ENCODE measurements at regions not wholly inside any gene's neighbourhood (a gene's known extent, or its start where the extent isn't known, plus 50 kb on each side); places are given as distances from the start of the nearest gene placed in this dataset.

- Histone ChIP-seq H3K4me3 (no peak overlapping the region), H3K36me3 (no peaks in the 10 kb centered on the region), H3K4me1 (no peaks in the 10 kb centered on the region), H3K9me3 (peaks cover 0 to 16% (median 0%) of the 10 kb centered on the region in 12 donors), H3K27ac (no peak overlapping the region), H3K27me3 (no peaks in the 10 kb centered on the region)
- intact Hi-C loops (cut with DNase I): no loop called here
- TF ChIP-seq POLR2A (IDR thresholded peaks at IDR 0.05) (no peak), CTCF (IDR thresholded peaks at IDR 0.05) (no peak)
- DNase-seq (no peak), ATAC-seq (no peak)
These were observed 127.3 kb upstream of the NYAP2 start for GRCh38 chr2:225272173-225272572.

- Histone ChIP-seq H3K4me1 (no peaks in the 10 kb centered on the region), H3K27me3 (no peaks in the 10 kb centered on the region), H3K27ac (no peak overlapping the region), H3K36me3 (no peaks in the 10 kb centered on the region), H3K9me3 (peaks cover 0 to 6% (median 0%) of the 10 kb centered on the region in 12 donors), H3K4me3 (no peak overlapping the region)
- intact Hi-C loops (cut with DNase I): no loop called here
- TF ChIP-seq CTCF (IDR thresholded peaks at IDR 0.05): no peak
- TF ChIP-seq POLR2A (IDR thresholded peaks at IDR 0.05): no peak
- ATAC-seq (peak in 2 of 4 donors; percentile 34 to 70), DNase-seq (no peak)
- whole genome bisulfite sequencing, 4 donors: 7 to 21% (median 12%) methylated on average over 2 of the region's 2 CpGs
These were observed 128.6 kb upstream of the NYAP2 start for GRCh38 chr2:225270861-225271260.

- TF ChIP-seq CTCF (IDR thresholded peaks at IDR 0.05) (no peak), POLR2A (IDR thresholded peaks at IDR 0.05) (no peak)
- no peaks in the 10 kb centered on the region for H3K4me1 ChIP-seq
- intact Hi-C loops (cut with DNase I): no loop called here
These were observed 129.5 kb upstream of the NYAP2 start for GRCh38 chr2:225270053-225270452.

GRCh38 chr2:225254363-225254762, 145.1 kb upstream of the NYAP2 start:
- 57 to 79% (median 63%) methylated on average over 3 of the region's 3 CpGs for WGBS, 4 donors
- no peaks in the 10 kb centered on the region for H3K36me3 ChIP-seq
- H3K4me3 ChIP-seq: no peak overlapping the region
- DNase-seq (no peak), ATAC-seq (no peak)
- intact Hi-C loops (cut with DNase I): no loop called here
- TF ChIP-seq CTCF (IDR thresholded peaks at IDR 0.05) (no peak), POLR2A (IDR thresholded peaks at IDR 0.05) (no peak)
- H3K4me1 ChIP-seq: no peaks in the 10 kb centered on the region
- H3K27me3 ChIP-seq: no peaks in the 10 kb centered on the region
- H3K27ac ChIP-seq: no peak overlapping the region
- H3K9me3 ChIP-seq: peaks cover 0 to 15% (median 0%) of the 10 kb centered on the region in 12 donors

More at GRCh38 chr2:225270053-225270452, 129.5 kb upstream of the NYAP2 start:
- no peaks in the 10 kb centered on the region for H3K36me3 ChIP-seq
- no peak overlapping the region for H3K27ac ChIP-seq
- no peaks in the 10 kb centered on the region for H3K27me3 ChIP-seq
- ATAC-seq: no peak
- H3K9me3 ChIP-seq: no peaks in the 10 kb centered on the region
- no peak overlapping the region for H3K4me3 ChIP-seq
- DNase-seq: no peak
